Astrocyte (in vitro differentiated cells and primary cell): ENCODE measurements at regions not wholly inside any gene's neighbourhood (a gene's known extent, or its start where the extent isn't known, plus 50 kb on each side); places are given as distances from the start of the nearest gene placed in this dataset.
A peak's percentile ranks its signal among the peaks of the same experiment; 100 is the strongest.

Experiments used
- DNase-seq: peaks from one replicate; pipeline ENCODE4 v3.0.0-alpha.2; 2010; ENCODE audit warnings: low read depth
- FAIRE-seq: peaks from 2 replicates; lab custom pipeline; 2011; peaks lifted over from hg19 to GRCh38; lab: Jason Lieb, UNC
- H2AFZ ChIP-seq: 2 replicates; pipeline ENCODE4 v1.6.0; 2012; ENCODE audit warnings: low read depth, low read length, inconsistent platforms
- H3K27ac ChIP-seq: 2 replicates; pipeline ENCODE4 v1.5.1; 2011; ENCODE audit warnings: low read depth, low read length, inconsistent platforms
- H3K27me3 ChIP-seq: 2 replicates; pipeline ENCODE4 v1.6.0; 2011; ENCODE audit warnings: low read length, inconsistent platforms; ENCODE audit not compliant: insufficient read depth
- H3K36me3 ChIP-seq: 2 replicates; pipeline ENCODE4 v1.5.1; 2011; ENCODE audit warnings: low read length, inconsistent platforms; ENCODE audit not compliant: insufficient read depth
- H3K4me1 ChIP-seq: 2 replicates; pipeline ENCODE4 v1.5.1; 2011; ENCODE audit warnings: low read length, inconsistent platforms; ENCODE audit not compliant: insufficient read depth
- H3K4me2 ChIP-seq: 2 replicates; pipeline ENCODE4 v1.6.0; 2012; ENCODE audit warnings: low read length, inconsistent platforms
- H3K4me3 ChIP-seq: 2 replicates; pipeline ENCODE4 v1.5.1; 2011; ENCODE audit warnings: low read depth, mild to moderate bottlenecking, low read length, inconsistent platforms; ENCODE audit not compliant: insufficient read depth
- H3K79me2 ChIP-seq: 2 replicates; pipeline ENCODE4 v1.6.0; 2012; ENCODE audit warnings: mild to moderate bottlenecking, low read length, inconsistent platforms; ENCODE audit not compliant: insufficient read depth
- H3K9ac ChIP-seq: 2 replicates; pipeline ENCODE4 v1.6.0; 2012; ENCODE audit warnings: mild to moderate bottlenecking, low read length, inconsistent platforms
- H3K9me3 ChIP-seq: 2 replicates; pipeline ENCODE4 v1.5.1; 2012; ENCODE audit warnings: low read depth, mild to moderate bottlenecking, low read length, inconsistent platforms; ENCODE audit not compliant: insufficient read depth
- H4K20me1 ChIP-seq: 2 replicates; pipeline ENCODE4 v1.6.0; 2012; ENCODE audit warnings: low read length, inconsistent platforms; ENCODE audit not compliant: insufficient read depth
- H3K27ac Mint-ChIP-seq: one replicate; pipeline ENCODE4 v1.8.0; 2021; ENCODE audit warnings: mild to moderate bottlenecking, mixed read lengths; ENCODE audit not compliant: unreplicated experiment
- H3K27me3 Mint-ChIP-seq: one replicate; pipeline ENCODE4 v1.8.0; 2021; ENCODE audit warnings: low read depth, mixed read lengths; ENCODE audit not compliant: unreplicated experiment
- H3K36me3 Mint-ChIP-seq: one replicate; pipeline ENCODE4 v1.8.0; 2021; ENCODE audit warnings: low read depth, mixed read lengths; ENCODE audit not compliant: unreplicated experiment
- H3K4me1 Mint-ChIP-seq: one replicate; pipeline ENCODE4 v1.8.0; 2021; ENCODE audit warnings: low read depth, mixed read lengths; ENCODE audit not compliant: unreplicated experiment
- H3K4me3 Mint-ChIP-seq: one replicate; pipeline ENCODE4 v1.8.0; 2021; ENCODE audit warnings: mild to moderate bottlenecking, moderate library complexity, mixed read lengths; ENCODE audit not compliant: unreplicated experiment
- H3K9me3 Mint-ChIP-seq: one replicate; pipeline ENCODE4 v1.8.0; 2021; ENCODE audit warnings: mild to moderate bottlenecking, mixed read lengths; ENCODE audit not compliant: unreplicated experiment
- CTCF ChIP-seq: IDR thresholded peaks from 2 replicates; pipeline ENCODE4 v1.5.1; 2011; ENCODE audit warnings: low read depth, mild to moderate bottlenecking, inconsistent platforms, low read length, moderate library complexity; ENCODE audit not compliant: insufficient read depth
- EZH2 ChIP-seq: IDR thresholded peaks from 2 replicates; pipeline ENCODE4 v1.6.1; 2012; ENCODE audit warnings: mild to moderate bottlenecking, low read length, inconsistent platforms; ENCODE audit not compliant: insufficient read depth

GRCh38 chr7:115137816-115138215, 215.9 kb downstream of the MDFIC start:
- H3K27ac ChIP-seq, result no peak overlapping the region
- H3K27me3 Mint-ChIP-seq, result peaks cover 3% of the 10 kb centered on the region
- H4K20me1 ChIP-seq, result no peaks in the 10 kb centered on the region
- H3K4me3 Mint-ChIP-seq, result no peak overlapping the region
- no peak for DNase-seq
- no peaks in the 10 kb centered on the region for H3K79me2 ChIP-seq
- no peak overlapping the region for H2AFZ ChIP-seq
- H3K36me3 ChIP-seq, result no peaks in the 10 kb centered on the region
- TF ChIP-seq CTCF (no peak), EZH2 (no peak)
- H3K4me2 ChIP-seq, result no peak overlapping the region
- H3K27me3 ChIP-seq, result no peaks in the 10 kb centered on the region
- no peaks in the 10 kb centered on the region for H3K4me1 ChIP-seq
- FAIRE-seq, result no peak
- H3K27ac Mint-ChIP-seq, result no peak overlapping the region
- H3K9me3 Mint-ChIP-seq, result peaks cover 5% of the 10 kb centered on the region
- H3K4me1 Mint-ChIP-seq, result peaks cover 1% of the 10 kb centered on the region
- H3K9me3 ChIP-seq, result no peaks in the 10 kb centered on the region
- no peaks in the 10 kb centered on the region for H3K36me3 Mint-ChIP-seq
- H3K9ac ChIP-seq, result no peak overlapping the region
- H3K4me3 ChIP-seq, result no peak overlapping the region

DNA sequence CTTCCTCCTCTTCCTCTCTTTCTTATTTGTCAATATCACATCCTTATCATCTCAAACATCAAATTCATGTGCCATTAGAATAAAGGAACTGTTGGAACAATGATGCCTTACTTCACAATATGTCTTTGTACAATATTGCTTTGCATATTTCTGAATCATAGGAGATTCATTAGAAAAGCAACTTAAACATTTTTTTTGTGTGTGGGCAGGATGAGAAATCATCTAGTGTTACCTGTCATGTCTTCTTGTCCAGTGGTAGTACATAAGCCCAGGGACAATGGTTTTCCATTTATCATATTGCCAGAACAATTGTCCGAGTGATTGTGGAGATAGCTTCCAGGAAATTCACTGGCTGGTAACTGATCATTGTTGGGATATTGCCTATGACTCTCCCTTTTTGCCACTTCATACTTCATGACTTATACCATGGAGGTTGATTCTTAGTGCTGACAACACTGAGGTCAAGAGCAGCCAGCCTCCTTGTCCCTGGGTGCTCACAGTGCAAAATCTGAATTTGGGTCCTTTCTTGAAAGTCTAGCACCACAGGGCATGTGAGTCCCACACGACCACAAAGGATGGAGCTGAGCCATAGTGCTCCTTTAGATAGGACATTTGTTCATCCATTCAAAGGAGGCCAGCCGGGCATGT, 215.0 kb downstream of the MDFIC start:
- Histone ChIP-seq H3K9me3 (no peaks in the 10 kb centered on the region), H3K27ac (no peak overlapping the region), H3K36me3 (no peaks in the 10 kb centered on the region), H3K4me1 (no peaks in the 10 kb centered on the region), H2AFZ (no peak overlapping the region), H3K9ac (no peak overlapping the region), H4K20me1 (no peaks in the 10 kb centered on the region), H3K27me3 (no peaks in the 10 kb centered on the region), H3K4me2 (no peak overlapping the region), H3K79me2 (no peaks in the 10 kb centered on the region), H3K4me3 (no peak overlapping the region)
- FAIRE-seq (no peak), DNase-seq (no peak)
- TF ChIP-seq CTCF (no peak), EZH2 (no peak)
- Mint-ChIP-seq H3K27me3 (peaks cover 3% of the 10 kb centered on the region), H3K27ac (no peak overlapping the region), H3K4me3 (no peak overlapping the region), H3K4me1 (peaks cover 4% of the 10 kb centered on the region), H3K9me3 (peaks cover 5% of the 10 kb centered on the region), H3K36me3 (no peaks in the 10 kb centered on the region)

DNA sequence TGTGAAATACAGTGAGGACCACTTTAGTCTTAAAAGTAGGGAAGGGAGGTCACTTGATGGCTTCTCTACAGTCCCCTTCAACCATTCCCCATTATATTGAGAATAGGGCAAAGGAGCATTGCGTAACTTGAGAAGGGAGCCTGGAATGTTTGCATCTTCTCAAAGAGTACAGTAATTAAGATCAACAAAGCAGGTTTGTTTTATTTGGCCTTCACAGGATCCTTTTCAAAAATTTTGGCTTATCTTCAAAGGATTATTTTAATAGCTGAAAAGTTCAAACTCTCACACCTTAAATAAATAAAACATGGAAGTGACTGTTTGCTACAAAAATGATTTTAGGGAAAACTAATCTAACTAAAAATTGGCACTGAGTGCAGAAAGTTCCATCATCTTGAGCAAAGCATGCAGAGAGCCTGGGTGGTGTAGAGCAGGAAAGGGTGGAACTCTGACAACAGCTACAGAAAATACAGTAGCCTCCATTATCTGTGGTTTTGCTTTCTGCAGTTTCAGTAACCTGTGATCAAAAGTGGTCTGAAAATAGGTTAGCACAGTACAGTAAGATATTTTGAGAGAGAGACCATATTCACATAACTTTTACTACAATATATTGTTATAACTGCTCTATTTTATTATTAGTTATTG, 214.0 kb downstream of the MDFIC start:
- no peak overlapping the region for H2AFZ ChIP-seq
- no peaks in the 10 kb centered on the region for H3K36me3 Mint-ChIP-seq

More for the DNA sequence above, 214.0 kb downstream of the MDFIC start:
- H3K4me2 ChIP-seq, result no peak overlapping the region
- no peaks in the 10 kb centered on the region for H3K36me3 ChIP-seq
- H3K9me3 ChIP-seq, result no peaks in the 10 kb centered on the region
- Mint-ChIP-seq H3K9me3 (peaks cover 5% of the 10 kb centered on the region), H3K4me1 (peaks cover 4% of the 10 kb centered on the region), H3K27me3 (peaks cover 3% of the 10 kb centered on the region), H3K4me3 (no peak overlapping the region), H3K27ac (no peak overlapping the region)
- TF ChIP-seq CTCF, result no peak
- no peak overlapping the region for H3K27ac ChIP-seq
- no peak overlapping the region for H3K9ac ChIP-seq
- H3K4me1 ChIP-seq, result no peaks in the 10 kb centered on the region
- FAIRE-seq (no peak), DNase-seq (peak; percentile 41)
- H3K27me3 ChIP-seq, result no peaks in the 10 kb centered on the region
- H3K79me2 ChIP-seq, result no peaks in the 10 kb centered on the region
- no peaks in the 10 kb centered on the region for H4K20me1 ChIP-seq
- H3K4me3 ChIP-seq, result no peak overlapping the region
